Body of pancreas (tissue), 4 donors: ENCODE measurements at regions not wholly inside any gene's neighbourhood (a gene's known extent, or its start where the extent isn't known, plus 50 kb on each side); places are given as distances from the start of the nearest gene placed in this dataset.

Source experiments
- ATAC-seq: fragments of 150-250 bp; one replicate; pipeline ENCODE4 v1.9.1; 2016
- DNase-seq, 4 donors: peaks; one replicate each; pipeline ENCODE4 v3.0.0-alpha.2; 2019
- H3K27ac ChIP-seq, 4 donors: fragments of 200-600 bp; sonication (generic); 1 replicate in 3 of 4; 2 replicates in 1 of 4; pipeline versions ENCODE4 v1.5.1 to v1.6.1; 2016 to 2019; ENCODE audit warnings: mild to moderate bottlenecking in 1 of 4, mixed read lengths in 1 of 4, moderate library complexity in 1 of 4
- H3K27me3 ChIP-seq, 2 donors: fragments of 200-600 bp; sonication (generic); one replicate each; pipeline ENCODE4 v1.6.0; 2016; ENCODE audit warnings: mild to moderate bottlenecking in 1 of 2
- H3K36me3 ChIP-seq, 2 donors: fragments of 200-600 bp; sonication (generic); replicated peaks in 1 of 2; 2 replicates each; pipeline ENCODE4 v1.5.1; 2016; ENCODE audit warnings: low read depth in 2 of 2; ENCODE audit not compliant: insufficient read depth in 1 of 2
- H3K4me1 ChIP-seq: fragments of 200-600 bp; sonication (generic); one replicate; pipeline ENCODE4 v1.6.0; 2016
- H3K4me3 ChIP-seq, 2 donors: fragments of 200-600 bp; sonication (generic); 1 replicate in 1 of 2; 2 replicates in 1 of 2; pipeline ENCODE4 v1.5.1; 2016 to 2019
- H3K9me3 ChIP-seq, 3 donors: fragments of 200-600 bp; sonication (generic); 1 replicate in 2 of 3; 2 replicates in 1 of 3; pipeline ENCODE4 v1.5.1; 2016
- POLR2A ChIP-seq, 3 donors: fragments of 450-650 bp; IDR thresholded peaks; one replicate each; pipeline ENCODE4 v1.6.1; 2016; ENCODE audit warnings: antibody characterized with exemption in 3 of 3, mild to moderate bottlenecking in 2 of 3
- WGBS, 2 donors: methylation state at CpG; one replicate each; pipeline ENCODE4 v1.1.5; 2017; 5-methylcytosine and 5-hydroxymethylcytosine counted together
- intact Hi-C: fragments of 100-400 bp; cut with DNase I; formaldehyde crosslinking; loops from one replicate; pipeline ENCODE4 v1.15.1; 2023
- TF ChIP-seq, protein P1 (sequence below), 7 experiments: fragments of 450-650 bp in 4 of 7; fragments of 200-600 bp in 3 of 7; sonication (generic) in 3 of 7; IDR thresholded peaks; one replicate each; pipeline ENCODE4 v1.5.1; 2016 to 2019; ENCODE audit warnings: antibody characterized with exemption in 7 of 7

DNA sequence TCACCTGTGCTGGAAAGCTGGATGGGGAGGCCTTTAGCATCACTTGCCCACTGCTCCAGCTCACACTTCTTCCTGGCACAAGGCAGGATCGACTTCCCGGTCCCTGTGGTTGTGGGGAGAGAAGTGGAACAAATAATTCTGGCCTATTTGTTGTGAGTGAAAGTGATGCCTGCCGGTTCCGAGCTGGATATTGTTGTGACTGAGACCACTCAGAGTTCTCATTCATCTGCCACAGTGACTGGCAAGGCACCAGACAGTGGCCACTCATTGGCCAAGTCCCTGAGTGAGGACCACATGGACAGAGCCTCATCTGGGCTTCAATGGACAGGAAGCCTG lies 191.9 kb downstream of the PTPRU start:
- no peaks in the 10 kb centered on the region for H3K36me3 ChIP-seq
- H3K4me1 ChIP-seq = no peaks in the 10 kb centered on the region
- no peak for ATAC-seq
- H3K9me3 ChIP-seq = no peaks in the 10 kb centered on the region
- DNase-seq = no peak
- TF ChIP-seq, protein P1, sequence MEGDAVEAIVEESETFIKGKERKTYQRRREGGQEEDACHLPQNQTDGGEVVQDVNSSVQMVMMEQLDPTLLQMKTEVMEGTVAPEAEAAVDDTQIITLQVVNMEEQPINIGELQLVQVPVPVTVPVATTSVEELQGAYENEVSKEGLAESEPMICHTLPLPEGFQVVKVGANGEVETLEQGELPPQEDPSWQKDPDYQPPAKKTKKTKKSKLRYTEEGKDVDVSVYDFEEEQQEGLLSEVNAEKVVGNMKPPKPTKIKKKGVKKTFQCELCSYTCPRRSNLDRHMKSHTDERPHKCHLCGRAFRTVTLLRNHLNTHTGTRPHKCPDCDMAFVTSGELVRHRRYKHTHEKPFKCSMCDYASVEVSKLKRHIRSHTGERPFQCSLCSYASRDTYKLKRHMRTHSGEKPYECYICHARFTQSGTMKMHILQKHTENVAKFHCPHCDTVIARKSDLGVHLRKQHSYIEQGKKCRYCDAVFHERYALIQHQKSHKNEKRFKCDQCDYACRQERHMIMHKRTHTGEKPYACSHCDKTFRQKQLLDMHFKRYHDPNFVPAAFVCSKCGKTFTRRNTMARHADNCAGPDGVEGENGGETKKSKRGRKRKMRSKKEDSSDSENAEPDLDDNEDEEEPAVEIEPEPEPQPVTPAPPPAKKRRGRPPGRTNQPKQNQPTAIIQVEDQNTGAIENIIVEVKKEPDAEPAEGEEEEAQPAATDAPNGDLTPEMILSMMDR (IDR thresholded peaks at IDR 0.05) = no peak
- TF ChIP-seq POLR2A (IDR thresholded peaks at IDR 0.05) = no peak
- H3K4me3 ChIP-seq = no peak overlapping the region
- no peaks in the 10 kb centered on the region for H3K27me3 ChIP-seq
- no peak overlapping the region for H3K27ac ChIP-seq
- intact Hi-C loops = no loop called here
- WGBS, 2 donors = 74 to 79% methylated on average over 4 of the region's 4 CpGs

DNA sequence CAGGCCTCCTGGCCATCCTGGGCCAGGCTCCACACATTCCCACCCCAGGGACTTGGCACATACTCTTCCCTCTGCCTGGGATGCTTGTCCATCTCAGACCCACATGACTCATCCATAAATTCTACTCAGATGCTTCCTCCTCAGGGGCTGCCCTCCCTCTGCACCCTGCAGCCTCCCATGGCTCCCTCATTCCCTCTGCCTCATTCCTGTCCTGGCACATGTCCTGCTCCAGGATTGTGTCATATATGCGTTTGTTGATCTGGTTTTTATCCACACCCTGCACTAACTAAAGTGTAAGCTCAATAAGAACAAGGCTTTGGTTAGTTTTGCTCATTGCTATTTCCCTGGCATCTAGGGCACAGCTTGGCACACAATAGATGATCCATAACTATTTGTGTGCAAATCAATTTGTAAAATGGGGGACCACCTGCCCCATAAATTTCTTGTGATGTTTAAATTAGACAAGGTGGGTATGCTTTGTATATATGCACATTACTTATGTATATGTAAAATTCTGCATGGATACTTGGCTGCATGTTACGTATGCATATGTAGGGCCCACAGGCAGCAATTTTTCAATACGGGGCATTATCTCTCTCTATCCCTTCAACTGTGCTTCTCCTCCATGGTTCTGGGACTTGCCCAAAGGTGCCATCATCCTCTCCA lies 191.4 kb downstream of the PTPRU start:
- Histone ChIP-seq H3K36me3 (no peaks in the 10 kb centered on the region), H3K27ac (no peak overlapping the region), H3K9me3 (no peaks in the 10 kb centered on the region), H3K27me3 (no peaks in the 10 kb centered on the region), H3K4me3 (no peak overlapping the region), H3K4me1 (no peaks in the 10 kb centered on the region)
- WGBS, 2 donors = 65 to 69% methylated on average over 3 of the region's 3 CpGs
- ATAC-seq (no peak), DNase-seq (no peak)
- intact Hi-C loops = no loop called here
- TF ChIP-seq, protein P1 (IDR thresholded peaks at IDR 0.05) = no peak
- no peak for TF ChIP-seq POLR2A (IDR thresholded peaks at IDR 0.05)

DNA sequence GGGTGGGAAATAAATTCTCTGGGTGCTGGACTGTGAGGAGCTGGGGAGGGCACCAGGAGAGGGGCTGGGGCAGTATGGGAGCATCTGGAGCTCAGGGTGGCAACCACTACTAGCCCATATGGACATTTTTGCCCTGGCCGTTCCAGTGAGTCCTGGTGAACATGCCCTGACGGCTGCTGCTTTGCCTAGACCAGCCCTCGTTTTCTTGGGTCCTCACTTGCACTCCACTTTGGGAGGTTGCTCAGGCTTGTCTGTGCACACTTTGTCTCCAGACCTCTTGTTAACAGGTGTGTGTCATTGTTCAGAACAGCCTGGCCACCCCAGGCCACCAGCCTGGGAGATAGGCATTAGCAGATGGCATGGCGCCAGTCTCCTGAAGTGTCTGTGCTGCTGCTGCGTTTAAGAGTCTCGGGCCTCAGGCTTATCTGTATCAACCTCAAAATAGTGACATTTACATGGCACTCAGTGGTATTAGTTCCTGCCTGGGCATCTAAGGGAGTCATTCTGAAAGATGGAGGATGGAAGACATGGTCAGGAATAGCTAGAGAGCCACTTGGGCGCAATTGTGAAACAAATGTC lies 190.5 kb downstream of the PTPRU start:
- no peak overlapping the region for H3K27ac ChIP-seq
- H3K36me3 ChIP-seq = no peaks in the 10 kb centered on the region
- ATAC-seq = no peak
- TF ChIP-seq POLR2A (IDR thresholded peaks at IDR 0.05) = no peak
- TF ChIP-seq, protein P1 (IDR thresholded peaks at IDR 0.05) = no peak
- DNase-seq = peak in 2 of 4 donors; percentile 18 to 39
- no peaks in the 10 kb centered on the region for H3K4me1 ChIP-seq
- H3K4me3 ChIP-seq = no peak overlapping the region
- no peaks in the 10 kb centered on the region for H3K27me3 ChIP-seq
- H3K9me3 ChIP-seq = no peaks in the 10 kb centered on the region
- WGBS, 2 donors = 66 to 73% methylated on average over 5 to 7 of the region's 7 CpGs
- intact Hi-C loops = no loop called here

DNA sequence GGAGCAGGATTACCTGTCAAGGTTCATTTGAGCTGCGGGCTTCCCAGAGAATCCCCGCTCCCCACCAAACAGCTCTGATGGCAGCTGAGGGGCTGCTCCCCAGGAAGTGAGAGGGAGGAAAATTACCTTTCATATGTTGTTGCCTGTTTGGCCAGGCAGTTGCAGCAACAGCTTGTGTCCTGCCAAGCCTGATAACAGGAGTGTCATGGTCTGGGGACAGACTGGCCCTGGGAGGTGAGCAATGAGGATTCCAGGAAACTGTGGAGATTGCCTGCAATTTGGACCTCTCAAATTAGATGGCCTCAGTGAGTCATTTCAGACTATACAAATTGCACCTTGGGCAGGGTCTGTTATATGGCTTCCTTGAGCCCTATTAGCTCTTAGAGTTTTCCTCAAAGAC lies 189.3 kb downstream of the PTPRU start:
- TF ChIP-seq POLR2A (IDR thresholded peaks at IDR 0.05) = no peak
- TF ChIP-seq, protein P1 (IDR thresholded peaks at IDR 0.05) = no peak
- no peak overlapping the region for H3K27ac ChIP-seq
- H3K9me3 ChIP-seq = no peaks in the 10 kb centered on the region
- H3K4me3 ChIP-seq = no peak overlapping the region
- no peak for DNase-seq
- no peaks in the 10 kb centered on the region for H3K27me3 ChIP-seq
- no peaks in the 10 kb centered on the region for H3K36me3 ChIP-seq
- no peak for ATAC-seq
- 85 to 93% methylated on average over 2 of the region's 2 CpGs for WGBS, 2 donors
- no peaks in the 10 kb centered on the region for H3K4me1 ChIP-seq
- intact Hi-C loops = no loop called here

DNA sequence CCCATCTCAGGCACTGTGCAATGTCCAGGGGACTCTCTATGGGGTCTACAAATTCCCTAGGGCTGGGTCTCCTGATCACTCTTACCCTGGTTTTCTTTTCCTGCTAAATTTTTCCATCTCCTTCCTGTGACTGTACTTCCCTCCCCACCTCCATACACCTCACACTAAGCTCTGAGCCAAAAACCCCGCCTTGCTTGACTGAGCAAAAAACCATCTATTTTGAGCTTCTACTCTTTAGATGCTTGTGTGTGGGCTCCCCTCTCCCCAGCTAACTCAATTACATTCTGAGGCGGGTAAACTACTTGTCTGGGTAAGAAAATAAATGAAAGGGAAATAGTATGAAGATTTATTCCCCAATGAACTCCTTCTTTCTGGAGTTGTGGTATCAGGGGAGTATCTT lies 187.9 kb downstream of the PTPRU start:
- DNase-seq (no peak), ATAC-seq (no peak)
- intact Hi-C loops = no loop called here
- no peaks in the 10 kb centered on the region for H3K36me3 ChIP-seq
- H3K9me3 ChIP-seq = no peaks in the 10 kb centered on the region
- no peak overlapping the region for H3K4me3 ChIP-seq
- no peaks in the 10 kb centered on the region for H3K4me1 ChIP-seq
- H3K27me3 ChIP-seq = no peaks in the 10 kb centered on the region
- H3K27ac ChIP-seq = no peak overlapping the region
- 70 to 92% methylated on average over 2 of the region's 2 CpGs for WGBS, 2 donors
- TF ChIP-seq POLR2A (IDR thresholded peaks at IDR 0.05) = no peak
- TF ChIP-seq, protein P1 (IDR thresholded peaks at IDR 0.05) = no peak
